ENCODE measurements at regions not wholly inside any gene's neighbourhood (a gene's known extent, or its start where the extent isn't known, plus 50 kb on each side); places are given as distances from the start of the nearest gene placed in this dataset.

DNA sequence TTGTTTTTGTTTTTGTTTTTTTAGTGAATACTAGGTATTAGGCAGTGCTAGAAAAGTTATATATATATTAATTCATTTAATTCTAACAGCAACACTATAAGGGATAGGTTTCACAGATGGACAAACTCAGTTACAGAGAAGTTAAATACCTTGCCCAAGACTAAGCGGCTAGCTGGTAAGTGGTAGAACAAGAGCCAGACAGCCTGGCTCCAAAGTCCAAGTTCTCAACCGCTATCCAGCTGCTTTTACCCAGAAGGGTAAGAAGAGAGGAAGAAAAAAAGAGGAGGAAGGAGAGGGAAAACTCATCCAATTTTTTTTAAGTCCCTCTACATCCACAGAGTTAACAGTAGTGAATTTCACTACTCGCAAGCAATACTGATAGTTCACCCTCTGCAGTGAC, 217.0 kb downstream of the SPRY2 start:
- DNase-seq, result no peak

DNA sequence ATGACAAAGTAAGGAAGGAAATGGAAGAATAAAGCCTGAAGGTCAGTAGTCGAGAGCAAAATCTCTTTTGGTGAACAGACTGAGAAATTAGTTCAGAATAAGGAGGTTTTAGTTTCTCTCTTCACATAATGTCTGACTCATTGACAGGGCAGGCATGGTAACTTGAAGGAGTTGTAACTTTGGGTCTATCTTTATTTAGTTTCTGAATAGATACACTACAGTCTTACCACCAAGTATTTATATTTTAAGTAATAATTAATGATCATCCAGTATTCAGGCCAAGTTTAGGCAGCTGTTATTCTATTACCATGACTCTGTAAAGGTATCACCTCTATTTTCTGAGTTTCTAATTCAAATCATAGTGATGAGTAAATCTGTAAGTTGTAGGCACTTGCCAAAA, 219.9 kb downstream of the SPRY2 start:
- DNase-seq, result no peak

DNA sequence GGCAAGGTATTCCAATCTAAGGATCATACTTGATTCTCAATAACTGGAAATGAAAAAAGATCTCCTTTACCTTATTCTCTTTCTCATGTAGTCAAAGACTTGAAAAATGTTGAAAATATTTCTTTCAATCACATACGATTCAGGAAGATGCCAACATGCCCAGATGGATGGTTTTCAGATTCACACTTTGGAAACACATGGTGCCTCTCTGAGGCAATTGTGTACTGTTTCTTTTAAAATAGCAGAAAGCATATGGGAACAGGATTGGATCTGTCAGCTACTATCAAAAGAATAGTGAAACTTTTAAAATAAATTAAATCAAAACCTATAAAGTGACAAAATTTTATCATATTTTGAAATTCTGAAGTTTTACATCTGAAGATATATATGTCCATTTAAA, 222.4 kb downstream of the SPRY2 start:
- DNase-seq, result no peak

DNA sequence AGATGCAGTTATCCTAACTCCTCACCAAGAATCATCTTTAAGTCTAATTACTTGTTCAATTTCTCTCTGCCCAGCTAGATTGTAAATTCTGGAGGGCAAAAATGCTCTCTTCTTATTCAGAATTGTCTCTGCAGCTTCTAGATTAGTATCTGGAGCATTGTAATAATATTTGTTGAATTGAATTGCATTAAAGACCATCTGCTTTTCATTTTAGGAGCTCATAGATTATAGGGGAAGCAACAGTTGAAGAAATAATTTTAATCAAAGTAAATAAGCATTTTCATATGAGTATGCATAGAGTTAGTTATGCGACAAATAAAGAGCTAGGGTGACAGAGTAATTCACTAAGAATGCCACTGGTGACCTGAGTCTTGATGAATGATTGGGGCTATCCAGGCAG, 222.8 kb downstream of the SPRY2 start:
- no peak for DNase-seq

DNA sequence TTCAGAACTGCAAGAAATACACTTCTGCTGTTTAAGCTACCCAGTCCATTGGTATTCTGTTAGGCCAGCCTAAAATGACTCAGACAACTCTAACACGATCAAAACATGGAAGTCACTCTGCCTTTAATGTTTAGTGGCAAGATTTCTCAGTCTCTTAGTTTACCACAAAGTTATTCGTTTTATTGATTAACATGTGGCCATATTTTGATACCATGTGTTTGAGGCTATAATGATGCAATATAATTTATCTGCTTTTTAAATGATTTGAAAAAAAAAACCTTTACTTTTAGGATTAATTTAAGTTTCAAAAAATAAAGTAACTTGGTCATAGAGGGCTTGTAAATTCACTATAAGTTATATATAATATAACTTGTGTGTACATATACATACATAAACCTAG, 223.4 kb downstream of the SPRY2 start:
- DNase-seq, result no peak

DNA sequence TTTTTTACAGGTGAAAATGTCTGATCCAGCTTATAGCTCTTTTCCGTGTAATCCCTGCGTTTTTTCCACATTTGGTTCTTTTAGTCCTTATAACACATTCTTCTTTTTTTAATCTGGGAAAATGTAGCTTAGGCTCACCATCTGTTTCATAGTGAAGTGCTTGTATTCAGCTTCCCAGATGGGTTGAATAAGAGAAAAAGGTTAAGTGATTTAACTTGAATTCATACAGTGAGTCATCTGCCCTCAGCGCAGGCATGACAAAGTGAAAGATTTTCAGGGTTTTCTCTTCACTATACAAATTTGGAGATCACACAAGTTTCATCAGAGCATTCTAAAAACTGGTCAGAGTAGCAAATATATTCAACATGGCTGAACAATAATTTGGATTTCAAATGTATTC, 224.8 kb downstream of the SPRY2 start:
- no peak for DNase-seq

DNA sequence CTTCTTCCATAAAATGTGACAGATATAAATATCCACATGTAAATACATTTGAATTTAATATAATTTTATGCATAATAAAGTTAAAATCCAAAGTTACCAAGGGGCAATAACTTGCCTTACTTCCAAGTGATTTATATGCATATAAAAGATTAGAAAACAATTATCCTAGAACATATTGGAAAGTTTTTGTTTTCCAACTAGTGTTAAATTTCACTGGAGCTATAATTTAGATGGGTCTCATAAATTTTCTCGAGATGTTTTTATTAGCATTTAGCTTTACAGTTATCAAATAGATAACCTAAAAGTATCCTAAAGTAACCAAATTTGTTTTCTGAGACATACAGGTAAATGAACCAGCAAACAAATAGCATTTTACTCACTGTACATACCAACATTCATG, 225.3 kb downstream of the SPRY2 start:
- DNase-seq, result no peak

DNA sequence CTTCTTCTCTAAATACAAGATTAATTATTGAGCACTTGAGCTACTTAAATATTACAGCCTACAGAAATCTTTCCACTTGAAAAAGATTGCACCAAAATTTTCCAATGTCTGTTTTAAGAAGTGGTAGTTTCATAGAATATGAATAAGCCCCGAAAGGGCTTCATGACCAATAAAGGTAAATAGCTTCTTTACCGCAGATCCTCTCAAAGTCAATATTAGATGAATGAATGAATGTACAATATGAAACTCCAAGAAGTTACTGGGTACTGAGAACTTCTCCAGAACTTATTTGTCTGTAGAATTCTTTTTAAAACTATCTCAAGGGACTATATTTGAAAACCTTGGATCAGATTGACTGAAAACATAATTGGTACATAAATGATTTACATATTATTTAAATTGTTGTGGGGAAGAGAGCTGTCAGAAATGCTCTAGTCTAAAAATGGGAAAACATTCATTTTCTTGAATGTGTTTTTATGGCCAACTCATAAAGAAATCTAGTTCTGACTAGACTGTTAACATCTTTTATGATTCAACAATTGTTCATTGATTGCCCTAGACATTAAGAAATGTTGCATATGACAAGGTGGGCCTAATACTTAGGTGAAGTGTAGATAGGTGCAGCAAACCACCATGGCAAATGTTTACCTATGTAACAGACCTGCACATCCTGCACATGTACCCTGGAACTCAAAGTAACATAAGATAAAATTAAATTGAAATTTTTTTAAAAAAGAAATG, 227.0 kb downstream of the SPRY2 start:
- no peak for DNase-seq

DNA sequence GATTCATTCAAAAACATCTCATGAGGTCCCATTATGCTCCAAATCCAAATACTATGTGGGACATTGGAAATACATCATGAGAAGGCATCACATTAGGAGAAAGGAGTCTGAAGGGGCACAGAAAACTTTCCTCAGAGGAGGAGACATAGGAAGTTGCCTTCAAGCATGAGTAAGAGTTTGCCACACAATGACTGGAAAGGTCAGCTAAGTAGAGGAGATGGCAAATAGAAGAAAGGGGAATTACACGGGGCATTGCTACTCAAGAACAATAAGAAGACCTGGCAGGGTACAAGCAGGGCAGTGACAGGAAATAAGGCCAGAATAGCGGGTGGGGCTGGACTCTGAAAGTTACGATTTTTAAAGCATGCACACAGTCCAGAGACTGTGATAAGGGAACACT, 231.6 kb downstream of the SPRY2 start:
- no peak for DNase-seq

DNA sequence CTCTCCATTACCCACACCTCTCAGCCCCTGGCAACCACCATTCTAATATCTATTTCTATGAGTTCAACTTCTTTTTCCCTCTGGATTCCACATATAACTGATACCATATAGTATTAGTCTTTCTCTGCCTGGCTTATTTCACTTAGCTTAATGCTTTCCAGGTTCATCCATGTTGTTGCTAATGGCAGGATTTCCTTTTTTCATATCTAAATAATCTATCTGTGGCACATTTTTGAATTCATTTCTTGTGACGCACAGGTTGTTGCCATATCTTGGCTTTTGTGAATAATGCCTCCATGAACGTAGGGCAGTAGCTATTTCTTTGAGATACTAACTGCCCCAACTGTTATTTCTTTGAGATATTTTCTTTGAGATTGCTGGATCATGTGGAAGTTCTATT, 235.6 kb downstream of the SPRY2 start:
- DNase-seq, result no peak

DNA sequence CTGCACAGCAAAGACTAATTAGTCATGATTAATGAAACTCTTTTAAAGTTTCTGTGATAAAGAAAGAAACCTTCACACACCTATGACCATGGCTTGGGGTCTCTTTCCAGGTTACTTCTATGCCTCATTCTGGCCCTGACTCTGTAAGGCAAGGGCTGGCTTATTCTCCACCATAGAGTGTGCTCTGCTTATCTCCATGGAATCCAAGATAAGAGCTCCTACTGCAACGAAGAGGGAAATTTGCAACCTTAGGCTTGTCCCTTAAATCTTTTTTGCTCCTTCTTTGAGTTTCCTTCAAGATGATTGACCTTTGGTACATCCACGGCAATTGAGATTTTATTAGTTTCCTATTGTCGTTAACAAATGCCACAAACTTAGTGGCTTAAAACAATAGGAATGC, 239.9 kb downstream of the SPRY2 start:
- DNase-seq, result no peak

DNA sequence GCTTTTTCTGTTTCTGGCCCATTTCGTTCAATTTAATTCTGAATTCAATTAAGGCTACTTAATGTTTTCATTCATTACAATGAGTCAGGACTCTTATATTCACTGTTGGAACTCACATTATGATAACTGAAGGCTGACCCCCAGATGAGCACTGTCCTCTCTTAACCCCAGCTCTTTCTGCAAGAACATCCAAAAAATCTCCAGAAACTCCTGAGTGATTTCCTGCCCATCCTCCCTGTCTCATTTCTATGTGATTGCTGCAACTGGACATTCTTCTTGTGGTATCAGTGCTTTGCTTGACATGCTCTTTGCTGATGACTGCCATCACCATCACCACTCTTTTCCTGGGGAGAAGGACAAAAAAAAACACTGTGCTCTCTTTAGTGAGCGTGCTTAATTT, 240.3 kb downstream of the SPRY2 start:
- DNase-seq, result no peak

DNA sequence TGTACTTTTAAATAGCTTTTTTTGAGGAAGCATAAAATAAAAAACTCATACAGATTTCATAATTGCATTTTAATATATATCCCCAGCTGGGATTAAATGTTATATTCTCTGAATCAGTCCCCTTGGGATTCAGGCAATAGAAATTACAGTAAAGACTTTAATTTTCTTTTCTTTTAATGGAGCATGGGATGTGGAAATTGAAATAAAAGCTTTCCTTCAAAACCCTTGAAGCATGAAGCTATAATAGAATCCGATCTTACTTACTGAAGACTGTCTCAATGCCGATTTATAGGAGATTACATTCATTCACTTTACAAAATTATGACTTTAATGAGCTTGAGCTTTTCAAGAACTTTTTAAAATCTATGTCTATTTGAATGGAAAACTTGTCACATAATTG, 243.4 kb downstream of the SPRY2 start:
- DNase-seq, result no peak

DNA sequence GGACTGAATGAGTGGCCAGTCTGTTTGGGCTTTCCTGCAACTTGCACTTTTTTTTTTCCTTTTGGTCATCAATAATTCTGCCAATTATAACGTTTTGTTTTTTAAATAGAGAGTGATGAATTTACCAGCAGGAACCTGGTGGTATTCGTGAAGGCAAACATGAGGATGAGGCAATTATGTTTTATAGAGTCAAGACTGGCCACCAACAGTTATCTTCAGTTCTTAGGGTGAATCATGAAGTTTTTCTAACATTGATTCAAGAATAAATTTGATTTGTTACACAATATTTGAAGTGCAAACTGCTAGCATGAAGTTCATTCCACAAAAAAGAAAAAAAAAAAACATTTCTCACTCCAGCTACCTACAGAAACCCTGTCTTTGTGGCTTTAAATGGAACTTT, 244.5 kb downstream of the SPRY2 start:
- no peak for DNase-seq

DNA sequence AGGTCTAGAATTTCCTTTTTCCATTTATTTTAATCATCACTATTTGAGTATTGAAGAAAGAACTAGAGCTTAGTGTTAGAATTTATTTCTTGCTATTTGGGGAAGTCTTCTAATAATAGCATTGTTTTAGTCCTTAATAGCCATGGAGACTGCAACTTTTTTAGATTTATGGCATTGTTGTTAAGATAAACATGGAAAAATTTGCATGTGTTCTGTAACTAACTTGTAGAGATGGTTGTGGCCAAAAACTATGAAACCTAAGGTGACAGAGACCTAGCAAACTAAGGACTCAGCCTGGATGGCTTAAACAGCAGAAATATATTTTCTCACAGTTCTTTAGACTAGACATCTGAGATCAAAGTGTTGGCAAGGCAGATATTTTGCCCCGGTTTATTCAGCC, 246.4 kb downstream of the SPRY2 start:
- no peak for DNase-seq

DNA sequence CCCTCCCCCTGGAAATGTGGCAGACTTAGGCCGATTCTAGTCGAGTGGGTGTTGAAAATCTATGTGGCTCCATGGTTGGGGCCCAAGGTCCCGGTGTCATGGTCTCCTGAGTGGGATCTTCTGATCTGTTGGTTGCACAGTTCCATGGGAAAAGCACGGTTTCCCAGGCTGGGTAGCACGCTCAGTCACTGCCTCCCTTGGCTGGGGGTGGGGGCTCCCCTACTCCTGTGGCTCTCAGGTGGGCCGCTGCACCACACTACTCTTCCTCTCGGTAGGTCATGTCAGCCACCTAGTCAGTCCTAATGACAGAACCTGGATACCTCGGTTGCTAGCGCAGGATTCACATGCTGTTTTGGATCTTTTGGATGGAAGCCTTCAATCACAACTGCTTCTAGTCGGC, 247.0 kb downstream of the SPRY2 start:
- no peak for DNase-seq

DNA sequence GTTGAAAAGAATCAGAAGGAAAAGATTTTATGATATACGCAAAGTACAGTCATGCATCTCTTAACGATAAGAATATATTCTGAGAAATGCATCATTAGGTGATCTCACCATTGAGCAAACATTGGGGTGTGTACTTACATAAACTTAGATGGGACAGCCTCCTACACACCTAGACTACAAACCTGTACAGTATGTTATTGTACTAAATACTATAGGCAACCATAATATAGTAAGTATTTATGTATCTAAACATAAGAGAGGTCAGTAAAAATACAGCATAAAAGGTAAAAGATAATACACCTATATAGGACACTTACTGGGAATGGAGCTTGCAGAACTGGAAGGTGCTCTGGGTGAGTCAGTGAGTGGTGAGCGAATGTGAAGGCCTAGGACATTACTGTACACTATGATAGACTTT, 254.6 kb downstream of the SPRY2 start:
- DNase-seq, result no peak

DNA sequence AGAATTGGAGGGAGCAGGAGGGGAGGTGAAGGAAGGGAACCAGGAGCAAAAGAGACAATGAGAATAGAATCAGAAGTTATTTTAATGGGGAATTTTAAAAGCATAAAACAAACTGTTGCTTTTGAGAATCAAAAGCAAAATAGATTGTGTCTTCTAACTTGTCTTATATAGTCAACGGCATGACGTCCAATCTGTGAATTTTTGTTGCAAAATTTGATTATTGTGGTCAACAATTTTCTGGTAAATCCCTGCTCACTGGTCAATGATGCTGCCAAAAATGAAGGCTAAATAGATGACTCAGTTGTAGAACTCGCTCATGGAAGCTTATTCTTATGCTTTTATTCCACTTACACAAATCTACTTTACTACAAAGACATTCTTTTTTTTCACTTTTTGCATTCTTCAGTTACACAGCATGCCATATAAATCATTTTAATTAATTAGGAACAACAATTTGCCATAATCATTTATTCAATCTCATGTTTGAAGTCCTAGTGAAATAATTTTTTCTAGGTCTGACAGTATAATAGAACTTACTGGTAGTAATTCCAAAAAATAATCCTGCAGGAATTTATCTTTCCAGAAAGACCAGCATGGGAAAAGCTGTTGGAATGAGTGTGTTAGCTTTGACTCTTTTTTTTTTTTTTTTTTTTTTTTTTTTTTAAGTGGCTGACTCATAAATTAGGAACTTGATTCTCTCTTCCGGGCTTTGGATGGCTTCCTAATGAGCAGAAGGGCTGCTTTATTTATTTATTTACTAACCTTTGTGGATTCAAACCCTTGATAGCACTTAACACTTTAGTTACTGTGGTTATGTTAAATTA, 256.9 kb downstream of the SPRY2 start:
- DNase-seq, result no peak

DNA sequence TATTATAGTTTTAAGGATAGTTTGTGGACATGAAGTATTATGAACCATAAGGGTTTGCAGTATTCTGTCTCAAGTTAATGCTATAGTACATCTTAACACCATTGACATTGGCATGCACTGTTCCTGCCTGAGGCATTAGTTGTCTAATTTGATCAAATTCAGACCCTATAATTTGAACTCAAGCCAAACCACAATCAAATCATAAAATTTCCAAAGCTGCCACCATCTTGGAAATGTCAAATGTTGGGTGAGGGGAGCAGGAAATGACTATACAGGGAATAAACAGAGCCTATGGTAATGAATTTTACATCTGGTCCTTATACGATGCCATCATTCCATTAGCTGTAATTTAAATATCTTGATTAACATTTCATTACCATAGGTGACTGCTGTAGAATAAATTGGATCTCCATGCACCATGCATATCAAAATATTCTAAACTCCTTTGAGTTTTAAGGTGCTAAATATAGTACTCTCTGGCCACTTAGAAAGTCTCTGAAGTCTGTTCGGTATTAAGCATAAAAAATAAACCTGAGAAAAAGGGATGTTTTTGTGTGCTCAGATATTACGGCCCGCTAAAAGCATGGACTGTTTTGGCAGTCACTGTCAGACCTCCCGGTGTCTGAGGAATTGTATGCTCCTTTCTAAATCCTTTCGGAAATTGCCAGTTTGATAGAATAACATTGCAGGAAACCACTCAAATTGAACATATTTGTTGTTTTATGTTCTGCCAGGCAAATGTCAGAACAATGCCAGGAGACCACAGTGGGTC, 257.7 kb downstream of the SPRY2 start:
- DNase-seq, result no peak

DNA sequence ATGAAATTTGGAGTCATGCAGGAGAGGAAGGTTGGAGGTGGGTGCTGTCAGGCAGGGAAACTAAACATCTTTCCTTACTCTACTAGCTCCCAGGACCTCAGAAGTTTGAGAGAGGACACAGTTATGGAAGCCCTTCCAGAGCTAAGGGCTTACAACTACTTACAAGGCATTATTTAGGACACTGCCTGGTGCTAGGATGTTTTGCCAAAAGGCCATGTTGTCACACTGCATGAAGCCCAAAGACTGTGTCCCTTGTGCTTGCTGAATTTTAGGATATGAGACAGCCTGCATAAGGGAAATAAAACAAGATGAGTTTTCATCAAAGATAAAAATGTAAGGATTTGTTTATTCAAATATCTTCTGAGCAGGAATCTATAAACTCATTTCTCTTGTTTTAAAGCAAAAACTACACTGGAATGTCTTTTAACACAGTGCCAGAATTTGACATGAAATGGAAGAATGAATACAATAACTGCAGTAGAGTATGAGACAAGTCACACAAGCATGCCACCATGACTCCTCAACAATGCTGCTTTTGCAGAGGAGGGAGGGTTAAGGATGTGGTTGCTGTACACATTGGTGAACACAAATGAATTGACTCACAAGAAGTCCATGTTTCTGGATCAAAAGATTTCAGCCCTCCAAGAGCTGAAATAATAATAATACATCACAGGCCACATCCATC, 258.4 kb downstream of the SPRY2 start:
- DNase-seq, result no peak

DNA sequence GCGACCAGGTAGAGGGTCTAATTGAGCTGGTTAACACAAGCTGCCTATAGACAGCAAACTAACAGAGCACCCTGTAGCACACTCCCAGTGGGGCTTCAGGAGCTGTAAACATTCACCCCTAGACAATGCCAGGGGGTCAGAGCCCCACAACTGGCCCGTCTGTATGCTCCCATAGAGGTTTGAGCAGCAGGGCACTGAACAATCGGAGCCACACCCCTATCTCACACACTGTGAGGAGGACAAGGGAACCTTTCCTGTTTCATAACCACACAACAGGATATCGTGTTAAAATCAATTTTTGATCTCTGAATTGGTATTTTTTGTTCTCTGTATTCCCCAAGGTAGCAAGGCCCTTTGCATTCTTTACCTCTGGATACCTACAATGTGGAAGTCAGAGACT, 266.1 kb downstream of the SPRY2 start:
- no peak for DNase-seq

DNA sequence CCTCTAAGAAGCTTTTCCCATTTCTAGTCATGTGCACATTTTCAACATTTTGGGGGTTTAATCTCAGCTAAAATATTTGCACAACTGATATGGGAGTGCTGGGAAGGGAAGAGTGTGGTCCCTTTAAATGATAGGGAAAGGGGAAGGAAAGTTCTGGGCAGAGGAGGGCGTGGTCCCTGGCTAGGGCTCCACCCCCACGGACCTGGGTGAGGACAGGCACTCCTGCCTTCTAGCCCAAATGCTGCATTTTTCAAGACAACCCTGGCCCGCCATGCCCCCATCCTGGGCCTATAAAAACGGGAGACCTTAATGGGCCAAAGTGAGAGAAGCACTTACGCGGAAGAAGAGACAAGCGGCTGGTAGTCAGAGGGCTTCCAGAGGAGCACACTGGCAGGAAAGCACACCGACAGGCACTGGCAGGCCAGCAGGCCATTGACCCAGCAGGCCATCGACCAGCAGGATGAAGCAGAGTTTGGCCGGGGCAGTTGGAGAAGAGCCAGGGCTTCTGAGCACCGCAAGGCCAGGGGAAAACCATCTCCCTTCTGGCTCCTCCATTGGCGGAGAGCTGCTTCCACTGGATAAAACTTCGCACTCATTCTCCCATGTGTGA, 266.7 kb downstream of the SPRY2 start:
- no peak for DNase-seq

DNA sequence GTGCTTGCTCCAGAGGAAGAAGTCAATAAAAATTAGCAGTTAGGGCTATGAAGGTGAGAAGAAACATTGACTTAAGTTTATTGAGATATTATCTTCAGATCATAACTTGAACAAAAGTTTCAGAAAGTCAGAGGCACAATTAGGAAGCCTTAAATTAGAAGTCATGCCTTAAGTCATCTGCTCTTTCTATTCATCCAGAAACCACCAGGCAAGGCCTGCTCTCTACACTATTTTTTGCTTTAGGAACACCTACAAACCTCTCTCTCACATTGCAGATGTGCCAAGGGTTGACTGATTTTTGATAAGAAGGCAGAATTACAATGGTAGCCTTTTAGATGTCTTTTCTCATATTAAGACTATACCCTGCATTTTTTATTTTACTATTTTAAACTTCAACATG, 268.7 kb downstream of the SPRY2 start:
- no peak for DNase-seq
